Fibroblast of lung (primary cell): ENCODE measurements at regions not wholly inside any gene's neighbourhood (a gene's known extent, or its start where the extent isn't known, plus 50 kb on each side); places are given as distances from the start of the nearest gene placed in this dataset.

Experiments used
- CTCF ChIP-seq, 2 donors: IDR thresholded peaks in 1 of 2; conservative IDR thresholded peaks in 1 of 2; 1 replicate in 1 of 2; 2 replicates in 1 of 2; pipeline ENCODE4 v1.5.1; 2011 to 2012; ENCODE audit warnings: low read length in 2 of 2, control low read depth in 1 of 2, inconsistent platforms in 1 of 2, low read depth in 1 of 2, mild to moderate bottlenecking in 1 of 2
- EZH2 ChIP-seq: IDR thresholded peaks from 2 replicates; pipeline ENCODE4 v1.5.1; 2012; ENCODE audit warnings: low read length, control low read depth, mild to moderate bottlenecking; ENCODE audit errors: missing control alignments

- no peak for TF ChIP-seq CTCF (conservative IDR thresholded peaks at IDR 0.05 in 1 of 2, IDR thresholded peaks at IDR 0.05 in 1 of 2; ENCODE audit: low read depth in 1 of 2, low read length in 2 of 2)
- TF ChIP-seq EZH2 = no peak
Measured at GRCh38 chr22:27142286-27142685, 484.9 kb downstream of the MIAT start.
